ENCODE measurements at regions not wholly inside any gene's neighbourhood (a gene's known extent, or its start where the extent isn't known, plus 50 kb on each side); places are given as distances from the start of the nearest gene placed in this dataset.
A peak's percentile ranks its signal among the peaks of the same experiment; 100 is the strongest.
"Not testable (repeated sequence)": the region's sequence is repeated elsewhere in the genome, so short reads cannot be mapped to it uniquely, and the experiment has no call there.

DNA sequence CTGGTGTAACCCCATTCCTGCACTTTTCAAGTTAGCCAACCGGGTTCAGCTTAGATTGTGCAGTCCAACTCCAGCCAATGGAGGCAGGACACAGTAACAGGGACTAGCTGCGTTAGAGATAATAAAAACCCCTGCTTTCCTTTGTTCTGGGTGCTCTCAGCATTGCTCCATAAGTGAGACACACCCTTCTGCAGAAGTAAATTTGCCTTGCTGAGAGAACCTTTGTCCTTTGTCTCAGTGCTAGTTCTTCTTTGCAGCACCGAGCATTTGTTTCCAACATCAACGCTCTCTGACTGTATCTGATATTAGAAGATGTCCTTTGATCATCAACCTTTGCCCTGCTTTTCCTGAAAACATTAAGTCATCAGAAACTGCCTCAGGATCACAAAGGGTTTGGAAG lies 169.5 kb upstream of the OR13F1 start:
- no peak for DNase-seq

DNA sequence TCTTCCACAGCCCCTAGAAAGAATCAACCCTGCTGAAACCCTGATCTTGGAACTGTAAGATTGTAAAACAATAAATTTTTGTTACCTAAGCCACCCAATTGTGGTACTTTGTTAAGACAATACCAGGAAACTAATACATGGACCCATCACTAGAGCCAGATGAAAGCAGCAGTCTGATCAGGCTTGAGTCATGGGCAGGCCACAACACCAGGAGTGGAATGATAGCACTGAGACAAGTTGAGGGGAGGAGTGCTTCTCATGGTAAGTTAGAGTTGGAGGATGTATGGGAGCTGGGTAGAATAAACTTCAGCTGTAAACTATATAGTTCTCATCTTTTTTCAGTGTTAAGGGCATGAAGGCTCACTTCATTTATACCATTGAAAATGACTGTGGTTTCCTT lies 164.4 kb upstream of the OR13F1 start:
- DNase-seq, result no peak

DNA sequence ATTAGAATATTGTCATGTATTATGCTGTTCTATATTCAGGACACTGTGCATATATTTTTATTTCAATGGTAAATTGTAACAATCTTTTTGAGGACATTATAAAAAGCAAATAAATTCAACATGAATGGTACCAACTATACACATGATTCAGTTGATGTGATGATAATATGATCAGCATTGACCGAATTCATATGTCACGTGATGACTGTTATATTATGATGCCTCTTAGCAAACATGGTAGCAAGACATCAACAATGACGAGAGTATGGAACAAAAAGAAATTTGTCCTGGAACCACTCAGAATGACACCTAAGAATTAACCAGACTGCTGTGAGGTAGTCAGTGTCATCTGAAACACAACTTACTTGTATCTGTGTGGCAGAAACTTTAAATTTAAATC lies 161.5 kb upstream of the OR13F1 start:
- DNase-seq, result no peak

DNA sequence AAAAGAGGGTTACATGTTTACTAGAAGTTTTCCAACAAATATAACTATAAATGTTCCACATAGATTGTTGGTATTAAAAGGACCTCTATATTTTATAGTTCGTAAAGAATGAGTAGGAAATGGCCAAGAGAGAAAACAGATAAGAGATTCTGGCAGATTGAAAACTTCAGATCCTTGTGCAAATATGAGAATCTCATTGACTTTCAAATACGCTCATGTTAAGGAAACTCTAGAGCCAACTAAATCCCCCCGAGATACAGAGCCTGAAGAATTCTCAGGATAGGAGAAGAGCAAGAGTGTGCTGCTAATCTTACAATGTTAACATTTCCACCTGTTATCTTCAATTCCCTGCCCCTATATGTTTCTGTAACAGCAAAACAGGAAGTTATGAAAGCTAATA lies 159.0 kb upstream of the OR13F1 start:
- no peak for DNase-seq

DNA sequence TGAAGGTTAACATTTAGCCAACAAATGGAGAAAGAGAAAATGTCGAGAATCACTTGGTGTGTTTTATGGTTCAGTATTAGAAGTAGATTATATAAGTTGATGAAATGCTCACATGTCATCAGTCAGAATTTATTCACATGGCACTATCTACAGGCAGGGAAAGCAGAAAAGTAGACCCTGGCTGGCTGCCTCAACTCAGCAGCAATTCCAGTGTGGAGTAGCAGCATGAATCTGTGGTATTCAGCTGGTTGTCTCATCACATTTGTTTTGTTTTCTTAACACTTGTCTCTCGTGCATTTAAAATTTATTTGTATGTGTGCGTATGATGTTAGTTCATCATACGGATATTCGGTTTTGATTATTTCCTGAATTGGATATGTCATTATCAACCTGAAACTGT lies 153.5 kb upstream of the OR13F1 start:
- no peak for DNase-seq

DNA sequence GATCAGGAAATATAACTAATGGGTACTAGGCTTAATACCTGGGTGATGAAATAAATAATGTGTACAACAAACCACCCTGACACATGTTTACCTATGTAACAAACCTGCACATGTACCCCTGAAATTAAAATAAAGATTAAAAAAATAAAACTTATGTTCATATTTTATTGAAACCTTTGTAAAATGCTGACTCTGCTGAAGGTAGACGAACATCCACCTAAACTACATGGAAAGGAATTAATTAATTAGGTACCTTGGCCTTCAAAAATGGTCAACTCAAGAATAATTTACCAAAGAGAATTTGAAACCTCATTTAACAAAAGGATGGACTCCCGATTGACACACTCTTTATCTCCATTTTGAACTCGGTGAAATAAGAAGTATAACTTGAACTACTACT lies 152.3 kb upstream of the OR13F1 start:
- DNase-seq, result no peak

DNA sequence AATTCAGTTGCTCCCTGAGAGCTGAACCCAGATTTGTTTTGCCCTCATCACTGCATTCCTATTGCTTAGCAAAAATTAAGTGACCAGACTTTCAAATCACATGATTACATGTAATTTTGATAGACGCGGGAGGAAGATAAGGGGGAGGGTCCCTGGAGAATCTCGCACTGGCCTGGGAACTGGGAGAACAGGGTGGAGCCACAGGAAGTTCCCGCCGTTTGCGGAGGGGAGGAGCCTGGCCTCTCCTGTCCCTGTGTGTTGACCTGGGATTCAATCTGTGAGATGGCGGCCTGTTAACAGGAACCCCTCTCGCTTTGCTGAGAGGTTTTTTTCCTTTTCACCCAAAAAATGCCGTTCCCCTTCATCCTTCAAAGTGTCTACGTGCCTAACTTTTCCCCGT lies 142.9 kb upstream of the OR13F1 start:
- DNase-seq, result no peak

DNA sequence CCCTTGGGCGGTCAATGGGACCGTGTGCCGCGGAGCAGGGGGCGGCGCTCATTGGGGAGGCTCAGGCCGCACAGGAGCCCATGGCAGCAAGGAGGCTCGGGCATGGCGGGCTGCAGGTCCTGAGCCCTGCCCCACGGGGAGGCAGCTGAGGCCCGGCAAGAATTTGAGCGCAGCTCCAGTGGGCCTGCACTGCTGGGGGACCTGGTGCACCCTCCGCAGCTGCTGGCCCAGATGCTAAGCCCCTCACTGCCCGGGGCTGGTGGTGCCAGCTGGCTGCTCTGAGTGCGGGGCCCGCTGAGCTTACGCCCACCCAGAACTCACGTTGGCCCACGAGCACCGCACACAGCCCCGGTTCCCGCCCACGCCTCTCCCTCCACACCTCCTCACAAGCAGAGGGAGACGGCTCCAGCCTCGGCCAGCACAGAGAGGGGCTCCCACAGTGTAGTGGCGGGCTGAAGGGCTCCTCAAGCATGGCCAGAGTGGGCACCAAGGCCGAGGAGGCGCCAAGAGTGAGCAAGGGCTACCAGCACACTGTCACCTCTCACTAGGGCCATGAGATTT lies 141.1 kb upstream of the OR13F1 start:
- no peak for DNase-seq

DNA sequence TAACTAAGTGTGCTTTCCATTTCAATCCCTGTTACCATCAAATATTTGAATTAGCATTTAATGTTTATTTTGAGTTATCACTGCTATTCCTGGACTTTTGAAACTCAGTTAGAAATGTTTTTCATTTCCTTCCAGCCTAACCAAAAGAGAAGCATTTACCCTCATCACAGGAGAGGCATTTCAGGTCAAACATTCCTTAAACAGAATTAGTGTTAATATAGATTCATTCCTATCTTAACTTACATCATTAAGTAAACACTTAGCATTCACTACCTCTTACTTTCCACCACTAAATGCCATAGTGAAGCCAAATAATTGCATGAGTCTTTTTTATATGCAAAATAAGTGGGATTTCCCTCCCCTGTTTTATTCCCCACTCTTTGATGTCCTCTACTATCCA lies 136.6 kb upstream of the OR13F1 start:
- no peak for DNase-seq

DNA sequence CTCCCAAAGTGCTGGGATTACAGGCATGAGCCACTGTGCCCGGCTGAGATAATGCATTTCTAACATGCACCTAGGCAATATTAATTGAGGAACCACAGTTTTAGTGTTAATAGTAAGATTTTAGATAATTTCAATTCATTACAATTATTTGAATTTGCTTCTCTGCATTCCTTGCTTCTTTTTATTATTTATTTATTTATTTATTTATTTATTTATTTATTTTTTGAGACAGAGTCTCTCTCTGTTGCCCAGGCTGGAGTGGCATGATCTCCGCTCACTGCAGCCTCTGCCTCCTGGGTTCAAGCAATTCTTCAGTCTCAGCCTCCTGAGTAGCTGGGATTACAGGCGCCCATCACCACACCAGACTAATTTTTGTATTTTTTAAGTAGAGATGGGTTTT lies 135.7 kb upstream of the OR13F1 start:
- not testable (repeated sequence) for DNase-seq

DNA sequence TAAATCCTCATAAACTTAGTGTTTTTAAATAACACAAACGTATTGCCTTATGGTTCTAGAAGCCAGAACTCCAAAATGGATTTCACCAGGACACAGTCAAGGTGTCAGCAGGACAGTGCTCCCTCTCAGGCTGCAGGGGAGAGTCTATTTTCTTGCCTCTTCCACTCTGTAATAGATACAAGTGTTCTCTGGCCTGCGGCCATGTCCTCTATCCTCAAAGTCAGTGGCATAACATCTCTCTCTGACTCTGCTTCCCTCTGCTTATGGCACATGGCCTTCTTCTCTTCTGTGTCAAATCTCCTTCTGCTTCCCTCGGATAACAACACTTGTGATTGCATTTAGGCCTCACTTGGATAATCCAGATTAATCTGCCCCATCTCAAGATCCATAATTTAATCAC lies 129.4 kb upstream of the OR13F1 start:
- no peak for DNase-seq

DNA sequence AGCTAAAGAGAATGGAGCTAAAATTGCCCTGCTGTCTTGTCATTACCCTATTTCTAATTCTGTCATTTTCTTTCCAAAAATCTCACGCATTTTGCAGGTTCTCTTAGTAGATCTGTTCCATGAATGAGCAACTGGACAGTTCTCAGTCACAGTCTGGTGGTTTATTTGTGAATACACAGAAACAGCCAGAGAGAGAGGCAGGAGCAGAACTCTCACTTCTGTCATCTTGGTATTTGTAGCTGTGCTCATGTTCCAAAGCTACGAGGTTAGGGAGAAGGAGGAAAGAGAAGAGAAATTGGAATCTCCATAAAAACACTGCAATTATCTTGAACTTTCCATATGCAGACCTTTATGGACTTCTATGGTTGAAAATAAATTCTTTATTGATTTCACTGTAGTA lies 118.0 kb upstream of the OR13F1 start:
- DNase-seq, result no peak

DNA sequence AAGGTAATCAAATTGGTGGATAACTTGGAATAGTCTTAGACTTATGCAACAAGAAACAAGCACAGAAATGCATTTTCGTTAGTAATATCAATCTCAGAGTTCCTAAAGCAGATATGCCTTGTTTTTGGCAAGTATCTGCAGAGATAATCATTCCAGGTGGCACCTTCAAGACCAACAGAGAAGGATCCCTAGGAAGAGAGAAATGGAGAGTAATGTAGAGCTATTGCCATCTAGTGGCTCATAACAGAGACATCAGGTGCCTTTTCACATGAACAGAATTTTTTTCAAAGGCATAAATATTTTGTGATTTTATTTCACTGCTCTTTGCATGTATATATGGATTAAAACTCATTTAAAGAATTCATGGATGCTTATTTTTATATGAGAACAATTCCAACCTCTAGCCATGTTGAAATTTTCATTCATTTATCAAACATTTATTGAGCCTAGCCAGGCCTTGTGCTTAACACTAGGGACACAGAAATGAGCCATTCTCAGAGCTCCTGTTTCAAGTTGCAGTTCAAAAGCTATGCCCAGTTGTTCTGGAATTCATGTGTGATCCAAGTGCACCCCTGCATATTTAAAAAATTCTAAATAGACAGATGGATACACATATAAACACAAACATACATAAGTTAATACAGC lies 117.5 kb upstream of the OR13F1 start:
- DNase-seq, result peak in 1 of 5 experiments; percentile 6

DNA sequence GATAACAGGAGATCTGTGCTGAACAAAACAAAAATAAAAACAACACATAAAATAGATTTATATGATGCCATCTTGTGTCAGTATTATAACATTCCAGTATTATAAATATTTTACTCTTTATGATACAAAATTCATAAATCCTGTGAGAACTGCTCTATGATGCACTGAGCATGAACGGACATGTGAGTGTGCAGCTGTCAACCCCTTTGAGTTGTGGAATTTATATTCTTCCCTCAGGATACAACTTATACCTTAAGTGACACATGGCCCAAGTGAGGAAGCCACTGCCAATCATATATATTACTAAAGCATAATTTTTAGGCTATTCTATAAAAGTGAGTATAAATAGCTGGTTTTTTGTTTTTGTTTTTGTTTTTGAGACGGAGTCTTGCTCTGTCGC lies 116.0 kb upstream of the OR13F1 start:
- DNase-seq, result no peak

DNA sequence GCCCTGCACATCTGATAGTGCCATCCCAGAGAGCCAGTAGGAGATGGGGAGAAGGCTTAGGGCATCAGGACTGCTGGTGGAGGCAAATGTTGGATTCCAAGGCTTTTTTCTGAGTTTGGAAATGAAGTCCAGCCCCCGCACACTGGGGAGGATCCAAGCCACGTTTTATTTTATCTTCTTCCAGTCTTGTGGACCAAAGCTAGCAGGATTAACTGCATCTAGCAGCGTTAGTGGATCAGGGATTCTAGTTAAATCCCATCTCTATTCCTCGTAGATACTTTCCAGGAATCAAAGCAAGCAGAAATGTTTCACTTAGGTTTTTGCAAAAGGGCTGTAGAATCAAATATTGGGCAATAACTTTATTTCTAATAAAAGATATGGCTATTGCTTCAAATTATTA lies 114.7 kb upstream of the OR13F1 start:
- no peak for DNase-seq

DNA sequence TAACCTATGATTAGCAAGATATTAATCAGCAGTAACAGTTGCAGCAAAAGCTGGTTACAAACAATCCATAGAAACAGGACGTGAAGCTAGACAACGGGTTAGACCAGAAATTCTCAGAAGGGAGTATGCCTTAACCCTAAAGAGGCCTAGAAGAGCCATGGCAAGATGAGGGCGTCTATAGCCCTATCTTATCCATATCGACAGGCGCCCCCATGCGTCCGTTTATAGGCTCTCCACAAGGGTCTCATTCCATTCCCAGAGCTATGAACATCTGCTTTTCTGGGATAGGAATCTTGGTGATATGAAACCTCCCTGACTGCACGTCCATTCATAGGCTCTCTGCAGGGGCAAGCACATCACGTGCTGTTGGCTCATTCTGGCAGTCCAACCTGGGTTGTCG lies 109.2 kb upstream of the OR13F1 start:
- DNase-seq, result not testable (repeated sequence)

DNA sequence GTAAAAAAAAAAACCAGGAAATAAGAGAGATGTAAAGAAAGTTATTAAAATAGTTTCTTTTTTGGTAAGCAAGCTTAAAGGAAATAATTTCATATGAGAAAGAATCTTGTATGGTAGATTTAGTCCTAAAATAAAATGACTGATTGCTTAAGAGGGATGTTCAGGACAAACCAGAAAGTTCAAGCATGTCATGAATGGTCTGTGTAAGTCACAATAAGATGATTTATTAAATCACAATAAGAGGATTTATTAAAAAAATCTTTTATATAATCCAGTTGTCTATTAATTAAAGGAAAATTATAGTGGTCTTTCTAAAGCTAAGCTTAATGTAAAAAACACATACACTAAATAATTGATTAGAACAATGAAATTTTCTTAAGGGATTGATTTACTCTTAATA lies 91.8 kb upstream of the OR13F1 start:
- DNase-seq, result no peak

DNA sequence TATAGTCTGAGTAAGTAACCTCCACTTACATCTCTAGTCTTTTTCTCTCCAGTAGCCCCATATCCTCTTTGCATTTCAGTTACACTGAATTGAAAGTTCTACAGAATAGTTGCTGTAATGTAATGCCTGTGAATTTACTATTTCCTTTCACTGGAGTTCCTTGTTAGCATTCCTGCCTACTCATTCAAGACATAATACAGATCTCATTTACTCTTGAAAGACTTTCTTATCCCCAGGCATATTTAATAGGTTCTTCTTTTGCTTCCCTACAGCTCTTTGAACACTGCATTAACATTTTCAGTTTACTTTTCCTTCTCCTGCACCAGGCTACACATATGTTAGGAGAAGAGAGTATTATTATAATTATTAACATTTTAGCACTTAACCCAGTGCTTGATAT lies 87.6 kb upstream of the OR13F1 start:
- no peak for DNase-seq

DNA sequence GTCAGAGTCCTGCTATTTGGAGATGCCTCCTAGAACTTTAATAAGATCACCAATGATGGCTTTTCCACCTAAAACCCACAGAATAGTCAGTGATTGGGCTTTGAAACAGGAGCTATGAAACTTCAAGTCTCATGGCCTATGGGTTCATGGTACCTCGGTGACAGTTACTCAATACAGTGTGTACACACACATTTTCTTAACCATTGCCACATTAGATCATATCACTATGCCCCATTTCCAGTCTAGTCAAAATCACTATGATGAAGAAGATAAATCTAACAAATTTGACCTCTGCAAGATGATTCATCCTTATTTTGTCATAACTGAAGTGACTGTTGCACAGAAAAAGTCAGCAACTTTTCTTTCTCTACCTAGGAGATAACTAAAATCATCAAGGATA lies 86.8 kb upstream of the OR13F1 start:
- peak in 1 of 5 experiments; percentile 48 for DNase-seq

DNA sequence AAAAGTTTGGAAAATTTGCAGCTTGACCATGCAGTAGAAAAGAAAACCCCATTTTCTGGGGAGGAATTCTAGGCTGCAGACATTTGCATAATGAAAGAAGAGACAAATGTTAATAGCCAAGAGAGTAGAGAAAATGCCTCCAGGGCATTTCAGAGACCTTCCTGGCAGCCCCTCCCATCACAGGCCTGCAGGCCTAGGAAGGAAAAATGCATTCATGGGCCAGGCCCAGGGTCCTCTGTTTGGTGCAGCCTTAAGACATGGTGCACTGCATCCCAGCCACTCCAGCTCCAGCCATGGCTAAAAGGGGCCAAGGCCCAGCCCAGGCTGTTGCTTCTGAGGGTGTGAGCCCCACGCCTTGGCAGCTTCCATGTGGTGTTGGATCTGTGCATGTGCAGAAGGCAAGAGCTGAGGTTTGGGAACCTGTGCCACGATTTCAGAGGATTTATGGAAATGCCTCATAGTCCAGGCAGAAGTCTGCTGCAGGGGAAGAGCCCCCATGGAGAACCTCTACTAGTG lies 75.0 kb upstream of the OR13F1 start:
- no peak for DNase-seq

DNA sequence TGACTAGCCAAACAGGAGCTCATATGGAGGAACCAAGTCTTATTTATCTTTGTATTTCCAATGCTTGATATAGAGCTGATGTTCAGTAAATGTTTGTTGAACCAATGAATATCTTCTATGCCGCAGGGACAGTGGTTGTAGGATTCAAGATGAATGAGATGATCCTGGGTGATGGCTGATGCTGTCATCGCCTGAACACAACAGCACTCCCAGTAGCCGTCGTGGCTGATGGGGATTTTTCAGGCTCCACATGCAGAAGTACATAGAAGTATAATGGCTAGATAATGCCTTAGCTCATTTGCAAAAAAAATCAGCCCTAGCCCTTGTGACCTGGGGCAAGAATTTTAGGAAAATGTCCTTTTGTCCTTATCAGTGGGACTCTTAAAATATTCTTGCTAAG lies 69.0 kb upstream of the OR13F1 start:
- no peak for DNase-seq

DNA sequence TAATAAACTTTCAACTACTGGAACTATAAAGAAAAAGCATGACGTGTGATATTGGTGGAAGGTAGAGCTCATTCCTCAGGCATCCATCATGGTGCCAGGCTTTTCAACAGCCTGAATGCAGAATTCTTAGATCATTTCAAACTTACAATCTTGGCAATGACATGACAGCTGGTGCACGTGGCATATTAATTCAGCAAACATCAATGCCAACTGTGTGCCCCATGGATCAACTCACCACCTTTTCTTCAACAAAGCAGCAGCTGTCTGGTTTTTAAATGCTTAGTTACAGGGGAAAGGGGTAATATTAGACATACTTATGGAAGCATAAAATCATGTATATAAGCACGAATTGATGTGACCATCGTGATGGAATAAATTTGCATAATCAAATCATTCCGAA lies 56.0 kb upstream of the OR13F1 start:
- no peak for DNase-seq

All from T-helper 2 cell (primary cell).